ENCODE measurements at regions not wholly inside any gene's neighbourhood (a gene's known extent, or its start where the extent isn't known, plus 50 kb on each side); places are given as distances from the start of the nearest gene placed in this dataset.

GRCh38 chr22:22978637-22979036 lies 91.0 kb downstream of the IGLL5 start:
- H3K27ac ChIP-seq (ENCODE audit: low read depth in 1 of 2, low read length in 2 of 2), result no peak overlapping the region
- Mint-ChIP-seq H3K4me3 (no peak overlapping the region), H3K36me3 (ENCODE audit: low read depth) (no peaks in the 10 kb centered on the region), H3K4me1 (ENCODE audit: low read depth) (no peaks in the 10 kb centered on the region), H3K27me3 (peaks cover 29% of the 10 kb centered on the region), H3K27ac (no peak overlapping the region), H3K9me3 (peaks cover 5% of the 10 kb centered on the region)
- H3K36me3 ChIP-seq (ENCODE audit: insufficient read depth, low read length), result no peaks in the 10 kb centered on the region
- peaks cover 0 to 12% of the 10 kb centered on the region in 2 experiments for H3K9me3 ChIP-seq (ENCODE audit: control insufficient read depth in 1 of 2, insufficient read depth in 1 of 2, low read length in 2 of 2)
- CTCF ChIA-PET, result no interaction called here
- H3K4me3 ChIP-seq (ENCODE audit: low read length), result no peak overlapping the region
- TF ChIP-seq CTCF (IDR thresholded peaks at IDR 0.05), result no peak
- peaks cover 0 to 9% of the 10 kb centered on the region in 2 experiments for H3K27me3 ChIP-seq (ENCODE audit: control insufficient read depth in 1 of 2, insufficient read depth in 2 of 2, low read length in 2 of 2)
- POLR2A ChIA-PET, result no interaction called here
- intact Hi-C loops (cut with DNase I, micrococcal nuclease), result no loop called here
- H3K4me1 ChIP-seq (ENCODE audit: insufficient read depth, low read length), result no peaks in the 10 kb centered on the region
- DNase-seq (no peak), ATAC-seq (ENCODE audit: poor library complexity) (no peak)

GRCh38 chr22:22979121-22979724 lies 91.1 kb upstream of the GNAZ start:
- peaks cover 5% of the 10 kb centered on the region for H3K9me3 Mint-ChIP-seq
- Histone ChIP-seq H3K27ac (ENCODE audit: low read depth in 1 of 2, low read length in 2 of 2) (no peak overlapping the region), H3K36me3 (ENCODE audit: insufficient read depth, low read length) (no peaks in the 10 kb centered on the region), H3K4me3 (ENCODE audit: low read length) (no peak overlapping the region), H3K27me3 (ENCODE audit: control insufficient read depth in 1 of 2, insufficient read depth in 2 of 2, low read length in 2 of 2) (peaks cover 0 to 9% of the 10 kb centered on the region in 2 experiments), H3K4me1 (ENCODE audit: insufficient read depth, low read length) (no peaks in the 10 kb centered on the region), H3K9me3 (ENCODE audit: control insufficient read depth in 1 of 2, insufficient read depth in 1 of 2, low read length in 2 of 2) (peaks cover 0 to 12% of the 10 kb centered on the region in 2 experiments)
- ChIA-PET CTCF (no interaction called here), POLR2A (no interaction called here)
- H3K36me3 Mint-ChIP-seq (ENCODE audit: low read depth), result no peaks in the 10 kb centered on the region
- peaks cover 28% of the 10 kb centered on the region for H3K27me3 Mint-ChIP-seq
- ATAC-seq (ENCODE audit: poor library complexity), result no peak
- H3K4me3 Mint-ChIP-seq, result no peak overlapping the region
- no peaks in the 10 kb centered on the region for H3K4me1 Mint-ChIP-seq (ENCODE audit: low read depth)
- intact Hi-C loops (cut with DNase I, micrococcal nuclease), result no loop called here
- DNase-seq, result no peak
- no peak overlapping the region for H3K27ac Mint-ChIP-seq
- no peak for TF ChIP-seq CTCF (IDR thresholded peaks at IDR 0.05)

GRCh38 chr22:22979954-22980353 lies 90.4 kb upstream of the GNAZ start:
- peaks cover 0 to 12% of the 10 kb centered on the region in 2 experiments for H3K9me3 ChIP-seq (ENCODE audit: control insufficient read depth in 1 of 2, insufficient read depth in 1 of 2, low read length in 2 of 2)
- H3K4me1 Mint-ChIP-seq (ENCODE audit: low read depth), result no peaks in the 10 kb centered on the region
- no peak overlapping the region for H3K27ac Mint-ChIP-seq
- H3K27me3 Mint-ChIP-seq, result peaks cover 20% of the 10 kb centered on the region
- H3K36me3 ChIP-seq (ENCODE audit: insufficient read depth, low read length), result no peaks in the 10 kb centered on the region
- H3K36me3 Mint-ChIP-seq (ENCODE audit: low read depth), result no peaks in the 10 kb centered on the region
- peaks cover 5% of the 10 kb centered on the region for H3K9me3 Mint-ChIP-seq
- no peak overlapping the region for H3K4me3 ChIP-seq (ENCODE audit: low read length)
- H3K27ac ChIP-seq (ENCODE audit: low read depth in 1 of 2, low read length in 2 of 2), result no peak overlapping the region
- H3K4me1 ChIP-seq (ENCODE audit: insufficient read depth, low read length), result no peaks in the 10 kb centered on the region
- TF ChIP-seq CTCF (IDR thresholded peaks at IDR 0.05), result no peak
- intact Hi-C loops (cut with DNase I, micrococcal nuclease), result no loop called here
- peaks cover 0 to 9% of the 10 kb centered on the region in 2 experiments for H3K27me3 ChIP-seq (ENCODE audit: control insufficient read depth in 1 of 2, insufficient read depth in 2 of 2, low read length in 2 of 2)
- ChIA-PET CTCF (no interaction called here), POLR2A (no interaction called here)
- H3K4me3 Mint-ChIP-seq, result no peak overlapping the region
- DNase-seq (no peak), ATAC-seq (ENCODE audit: poor library complexity) (no peak)
